Astrocyte of the spinal cord (primary cell): ENCODE measurements at regions not wholly inside any gene's neighbourhood (a gene's known extent, or its start where the extent isn't known, plus 50 kb on each side); places are given as distances from the start of the nearest gene placed in this dataset.

ENCODE experiments used
- DNase-seq: peaks from one replicate; pipeline ENCODE4 v3.0.0; 2011; ENCODE audit warnings: low read depth, low spot score
- H3K4me3 ChIP-seq: 2 replicates; pipeline ENCODE4 v1.5.1; 2011; ENCODE audit warnings: low read depth, mild to moderate bottlenecking, low read length, moderate library complexity
- in situ Hi-C: cut with HindIII; loops from 2 replicates; pipeline ENCODE4 v1.10.0; 2017; ENCODE audit warnings: low sequenced_read_pairs
- TF ChIP-seq, protein P1 (sequence below): IDR thresholded peaks from 2 replicates; pipeline ENCODE4 v1.5.1; 2012; ENCODE audit warnings: low read depth, mild to moderate bottlenecking, low read length, inconsistent platforms

DNA sequence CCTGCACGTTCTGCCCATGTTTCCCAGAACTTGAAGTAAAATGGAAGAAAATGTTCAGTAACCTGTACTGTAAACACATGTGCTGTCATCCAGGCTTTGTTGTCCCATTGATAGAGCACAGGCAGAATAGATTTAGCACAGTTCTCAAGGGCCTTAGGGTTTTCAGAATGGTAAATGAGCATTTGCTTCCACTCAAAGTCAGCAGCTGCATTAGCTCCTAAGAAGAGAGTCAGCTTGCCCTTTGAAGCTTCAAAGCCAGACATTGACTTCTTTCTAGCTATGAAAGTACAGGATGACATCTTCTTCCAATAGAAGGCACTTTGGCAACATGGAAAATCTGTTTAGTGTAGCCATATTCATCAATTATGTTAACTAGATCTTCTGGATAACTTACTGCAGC, 76.2 kb upstream of the TMEM108 start:
- H3K4me3 ChIP-seq = no peak overlapping the region
- TF ChIP-seq, protein P1, sequence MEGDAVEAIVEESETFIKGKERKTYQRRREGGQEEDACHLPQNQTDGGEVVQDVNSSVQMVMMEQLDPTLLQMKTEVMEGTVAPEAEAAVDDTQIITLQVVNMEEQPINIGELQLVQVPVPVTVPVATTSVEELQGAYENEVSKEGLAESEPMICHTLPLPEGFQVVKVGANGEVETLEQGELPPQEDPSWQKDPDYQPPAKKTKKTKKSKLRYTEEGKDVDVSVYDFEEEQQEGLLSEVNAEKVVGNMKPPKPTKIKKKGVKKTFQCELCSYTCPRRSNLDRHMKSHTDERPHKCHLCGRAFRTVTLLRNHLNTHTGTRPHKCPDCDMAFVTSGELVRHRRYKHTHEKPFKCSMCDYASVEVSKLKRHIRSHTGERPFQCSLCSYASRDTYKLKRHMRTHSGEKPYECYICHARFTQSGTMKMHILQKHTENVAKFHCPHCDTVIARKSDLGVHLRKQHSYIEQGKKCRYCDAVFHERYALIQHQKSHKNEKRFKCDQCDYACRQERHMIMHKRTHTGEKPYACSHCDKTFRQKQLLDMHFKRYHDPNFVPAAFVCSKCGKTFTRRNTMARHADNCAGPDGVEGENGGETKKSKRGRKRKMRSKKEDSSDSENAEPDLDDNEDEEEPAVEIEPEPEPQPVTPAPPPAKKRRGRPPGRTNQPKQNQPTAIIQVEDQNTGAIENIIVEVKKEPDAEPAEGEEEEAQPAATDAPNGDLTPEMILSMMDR = no peak
- in situ Hi-C loops = no loop called here
- DNase-seq = no peak

- no peak overlapping the region for H3K4me3 ChIP-seq
- DNase-seq = no peak
- in situ Hi-C loops = no loop called here
- TF ChIP-seq, protein P1 = no peak
Measured at GRCh38 chr3:132953683-132954082, 84.5 kb upstream of the TMEM108 start.

GRCh38 chr3:132927896-132928295, 110.3 kb upstream of the TMEM108 start:
- in situ Hi-C loops = no loop called here
- TF ChIP-seq, protein P1 = no peak
- H3K4me3 ChIP-seq = no peak overlapping the region
- DNase-seq = no peak

DNA sequence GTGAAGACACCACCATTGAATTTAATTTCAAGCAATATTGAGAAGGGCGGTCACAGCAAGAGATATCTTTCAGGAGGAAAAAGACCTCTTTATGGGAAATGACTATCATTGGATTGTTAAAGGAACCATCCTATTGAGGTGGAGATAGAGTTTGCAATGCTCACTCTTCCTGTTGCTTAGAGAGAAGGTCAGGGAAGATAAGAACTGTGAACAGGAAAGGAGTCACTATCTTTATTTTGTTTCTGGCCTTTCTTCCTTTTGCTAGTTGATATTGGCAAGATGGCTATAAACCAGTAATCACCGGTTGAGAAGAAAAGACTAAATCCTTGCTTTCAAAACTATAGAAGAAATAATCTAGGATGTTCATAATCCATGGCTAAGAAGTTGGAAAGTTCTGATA, 112.1 kb upstream of the TMEM108 start:
- no peak for DNase-seq
- in situ Hi-C loops = no loop called here
- TF ChIP-seq, protein P1 = no peak
- H3K4me3 ChIP-seq = no peak overlapping the region

- in situ Hi-C loops = no loop called here
- no peak overlapping the region for H3K4me3 ChIP-seq
- DNase-seq = no peak
- TF ChIP-seq, protein P1 = no peak
Measured at GRCh38 chr3:132925256-132925930, 112.8 kb upstream of the TMEM108 start.

DNA sequence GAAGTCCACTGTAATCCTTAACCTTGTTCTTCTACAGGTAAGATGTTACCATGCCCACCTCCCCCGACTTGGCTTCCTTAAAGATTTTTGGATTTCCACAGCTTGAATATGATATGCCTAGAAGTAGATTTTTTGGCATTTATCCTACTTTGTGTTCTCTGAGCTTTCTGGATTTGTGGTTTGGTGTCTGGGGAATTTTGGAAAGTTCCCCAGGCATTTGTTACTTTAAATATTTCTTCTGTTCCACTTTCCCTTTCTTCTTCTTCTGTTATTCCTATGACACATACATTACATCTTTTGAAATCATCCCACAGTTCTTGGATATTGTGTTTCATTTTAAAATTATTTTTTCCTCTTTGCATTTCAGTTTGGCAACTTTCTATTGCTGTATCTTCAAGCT, 122.1 kb upstream of the TMEM108 start:
- peak; percentile 52 for DNase-seq
- in situ Hi-C loops = no loop called here
- TF ChIP-seq, protein P1 = no peak
- no peak overlapping the region for H3K4me3 ChIP-seq
